Stomach (tissue), 8 donors: ENCODE measurements at regions not wholly inside any gene's neighbourhood (a gene's known extent, or its start where the extent isn't known, plus 50 kb on each side); places are given as distances from the start of the nearest gene placed in this dataset.

Experiments
- DNase-seq, 2 donors: peaks; one replicate each; pipeline versions ENCODE4 v3.0.0 to v3.0.0-alpha.2; 2013 to 2019
- H3K27ac ChIP-seq, 5 donors: fragments of 200-600 bp in 4 of 5; sonication (generic) in 4 of 5; one replicate each; pipeline ENCODE4 v1.5.1; 2013 to 2019; ENCODE audit warnings: mild to moderate bottlenecking in 1 of 5, moderate library complexity in 1 of 5
- H3K27me3 ChIP-seq, 3 donors: fragments of 200-600 bp; sonication (generic); one replicate each; pipeline ENCODE4 v1.5.1; 2017 to 2019; ENCODE audit warnings: mixed run types in 1 of 3
- H3K36me3 ChIP-seq, 4 donors: fragments of 200-600 bp; sonication (generic); 1 replicate in 3 of 4; 2 replicates in 1 of 4; pipeline ENCODE4 v1.5.1; 2016 to 2019
- H3K4me1 ChIP-seq, 4 donors: fragments of 200-600 bp; sonication (generic); one replicate each; pipeline ENCODE4 v1.5.1; 2016 to 2019
- H3K4me3 ChIP-seq, 4 donors: fragments of 200-600 bp; sonication (generic) in 3 of 4; one replicate each; pipeline ENCODE4 v1.5.1; 2016 to 2019; ENCODE audit warnings: mild to moderate bottlenecking in 1 of 4
- H3K9me3 ChIP-seq, 4 donors: fragments of 200-600 bp; sonication (generic); one replicate each; pipeline ENCODE4 v1.5.1; 2016 to 2019
- EP300 ChIP-seq: sonication (generic); formaldehyde crosslinking; IDR thresholded peaks from one replicate; pipeline ENCODE4 v1.6.1; 2017; ENCODE audit warnings: antibody characterized with exemption
- POLR2A ChIP-seq, 4 donors: fragments of 450-650 bp; IDR thresholded peaks; one replicate each; pipeline ENCODE4 v1.6.1; 2016; ENCODE audit warnings: antibody characterized with exemption in 4 of 4, control low read depth in 2 of 4, mild to moderate bottlenecking in 1 of 4, moderate library complexity in 1 of 4
- POLR2AphosphoS5 ChIP-seq, 3 donors: sonication (generic); formaldehyde crosslinking; IDR thresholded peaks; one replicate each; pipeline ENCODE4 v1.6.1; 2016; ENCODE audit warnings: antibody characterized with exemption in 3 of 3
- WGBS, 5 donors: extraction: QIAGEN DNeasy Blood & Tissue Kit in 3 of 5; methylation state at CpG; one replicate each; pipeline versions ENCODE4 v1.1.5 to v1.1.7; 2013 to 2018; 5-methylcytosine and 5-hydroxymethylcytosine counted together
- intact Hi-C: fragments of 100-400 bp; cut with DNase I; formaldehyde crosslinking; loops from one replicate; pipeline ENCODE4 v1.15.1; 2023; ENCODE audit warnings: low total_unique reads
- TF ChIP-seq, protein P1 (sequence below), 7 experiments: fragments of 450-650 bp in 4 of 7; fragments of 200-600 bp in 3 of 7; sonication (generic) in 3 of 7; IDR thresholded peaks; one replicate each; pipeline ENCODE4 v1.5.1; 2016 to 2019; ENCODE audit warnings: antibody characterized with exemption in 7 of 7, control low read depth in 2 of 7, mild to moderate bottlenecking in 1 of 7
- donor health status: healthy with polysubstance abuse.
- donor health status: Bipolar disorder and iron deficiency.
- donor health status: healthy.

DNA sequence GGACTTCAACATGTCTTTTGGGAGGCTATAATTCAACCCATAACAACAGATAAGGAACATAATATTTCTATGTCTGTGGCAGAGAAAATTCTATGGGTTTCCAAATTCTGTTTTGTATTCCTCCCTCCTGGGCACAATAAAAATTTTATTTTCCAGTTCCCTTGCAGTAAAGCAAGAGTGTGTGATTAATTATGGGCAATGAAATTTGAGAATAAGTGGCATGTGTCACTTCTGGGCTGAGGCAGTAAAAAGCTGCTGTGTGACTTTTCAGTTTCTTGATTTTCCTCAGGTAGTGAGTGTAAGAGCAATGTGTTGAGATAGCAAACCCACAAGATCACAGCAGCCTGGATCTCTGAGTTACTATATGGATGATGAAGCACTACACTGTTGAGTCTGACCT is 216.4 kb downstream of the MEIS1 start:
- no peak for DNase-seq
- Histone ChIP-seq H3K36me3 (no peaks in the 10 kb centered on the region), H3K27me3 (peaks cover 0 to 4% (median 0%) of the 10 kb centered on the region in 3 donors), H3K4me3 (no peak overlapping the region), H3K27ac (no peak overlapping the region), H3K9me3 (no peaks in the 10 kb centered on the region), H3K4me1 (no peaks in the 10 kb centered on the region)
- TF ChIP-seq EP300 (no peak), POLR2A (IDR thresholded peaks at IDR 0.05) (no peak), POLR2AphosphoS5 (IDR thresholded peaks at IDR 0.05) (no peak)
- TF ChIP-seq, protein P1, sequence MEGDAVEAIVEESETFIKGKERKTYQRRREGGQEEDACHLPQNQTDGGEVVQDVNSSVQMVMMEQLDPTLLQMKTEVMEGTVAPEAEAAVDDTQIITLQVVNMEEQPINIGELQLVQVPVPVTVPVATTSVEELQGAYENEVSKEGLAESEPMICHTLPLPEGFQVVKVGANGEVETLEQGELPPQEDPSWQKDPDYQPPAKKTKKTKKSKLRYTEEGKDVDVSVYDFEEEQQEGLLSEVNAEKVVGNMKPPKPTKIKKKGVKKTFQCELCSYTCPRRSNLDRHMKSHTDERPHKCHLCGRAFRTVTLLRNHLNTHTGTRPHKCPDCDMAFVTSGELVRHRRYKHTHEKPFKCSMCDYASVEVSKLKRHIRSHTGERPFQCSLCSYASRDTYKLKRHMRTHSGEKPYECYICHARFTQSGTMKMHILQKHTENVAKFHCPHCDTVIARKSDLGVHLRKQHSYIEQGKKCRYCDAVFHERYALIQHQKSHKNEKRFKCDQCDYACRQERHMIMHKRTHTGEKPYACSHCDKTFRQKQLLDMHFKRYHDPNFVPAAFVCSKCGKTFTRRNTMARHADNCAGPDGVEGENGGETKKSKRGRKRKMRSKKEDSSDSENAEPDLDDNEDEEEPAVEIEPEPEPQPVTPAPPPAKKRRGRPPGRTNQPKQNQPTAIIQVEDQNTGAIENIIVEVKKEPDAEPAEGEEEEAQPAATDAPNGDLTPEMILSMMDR (IDR thresholded peaks at IDR 0.05) = no peak
- intact Hi-C loops = no loop called here

DNA sequence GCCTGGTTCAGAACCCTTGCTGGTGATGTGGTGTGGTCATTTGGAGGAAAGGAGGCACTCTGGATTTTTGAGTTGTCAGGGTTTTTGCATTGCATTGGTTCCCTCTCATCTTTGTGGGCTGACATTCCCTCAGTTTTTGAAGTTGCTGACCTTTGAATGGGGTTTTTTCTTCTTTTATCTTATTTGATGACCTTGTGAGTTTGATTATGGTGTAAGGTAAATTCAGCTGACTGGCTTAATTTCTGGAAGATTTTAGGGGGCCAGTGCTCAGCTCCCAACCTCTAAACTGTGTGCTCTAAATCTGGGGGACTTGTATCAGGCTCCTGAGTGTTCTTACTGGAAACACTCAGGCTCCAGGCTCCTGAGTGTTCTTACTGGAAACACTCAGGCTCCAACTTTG is 225.9 kb downstream of the MEIS1 start:
- Histone ChIP-seq H3K27me3 (peaks cover 0 to 7% (median 0%) of the 10 kb centered on the region in 3 donors), H3K4me1 (no peaks in the 10 kb centered on the region), H3K36me3 (no peaks in the 10 kb centered on the region), H3K27ac (no peak overlapping the region), H3K9me3 (peaks cover 0 to 14% (median 10%) of the 10 kb centered on the region in 4 donors), H3K4me3 (no peak overlapping the region)
- TF ChIP-seq EP300 = no peak
- TF ChIP-seq, protein P1 (IDR thresholded peaks at IDR 0.05) = no peak
- TF ChIP-seq POLR2AphosphoS5 (IDR thresholded peaks at IDR 0.05) = no peak
- no peak for TF ChIP-seq POLR2A (IDR thresholded peaks at IDR 0.05)
- intact Hi-C loops = no loop called here
- no peak for DNase-seq

DNA sequence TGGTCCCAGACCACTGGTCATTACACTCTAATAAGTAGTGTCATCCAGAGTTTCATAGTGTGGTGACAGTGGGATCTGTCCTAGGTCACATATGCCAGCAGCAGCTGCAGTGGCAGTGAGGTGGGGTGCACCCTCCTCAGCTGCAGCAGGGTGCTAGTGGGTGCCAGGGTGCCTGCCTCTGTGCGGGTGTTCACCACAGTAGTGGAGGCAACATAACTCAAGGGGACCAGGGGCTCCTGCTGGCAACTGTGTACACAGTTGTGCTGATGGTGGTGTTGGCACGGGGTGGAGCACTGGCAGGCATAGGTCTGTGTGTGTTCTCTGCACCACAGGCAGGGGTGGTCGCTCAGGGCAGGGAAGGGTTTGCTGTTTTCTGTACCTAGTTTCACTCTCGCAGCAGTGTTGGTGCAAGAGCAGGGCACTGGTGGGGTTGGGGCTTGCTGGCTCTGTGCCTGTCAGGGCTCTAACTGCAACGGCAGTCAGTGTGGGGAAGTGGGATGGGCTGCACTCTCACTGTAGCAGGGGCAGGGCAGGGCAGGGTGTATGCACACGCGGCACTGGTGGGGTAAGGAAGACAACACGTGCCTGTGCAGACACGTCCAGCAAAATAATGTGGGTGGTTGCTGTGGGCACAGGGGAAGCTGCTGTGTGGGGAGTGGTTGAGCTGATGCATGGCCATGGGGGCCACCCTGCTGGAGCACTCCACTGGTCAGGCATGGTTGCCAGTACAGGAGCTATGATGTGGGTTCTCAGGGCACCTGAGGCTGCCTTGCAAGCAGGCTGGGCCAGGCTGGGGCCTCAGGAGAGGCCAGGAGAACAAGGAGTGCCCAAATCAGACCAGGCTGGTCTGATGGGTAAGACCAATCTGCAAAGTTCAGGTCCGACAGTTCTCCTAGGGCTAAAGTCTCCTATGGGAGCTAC is 226.6 kb downstream of the MEIS1 start:
- intact Hi-C loops = no loop called here

DNA sequence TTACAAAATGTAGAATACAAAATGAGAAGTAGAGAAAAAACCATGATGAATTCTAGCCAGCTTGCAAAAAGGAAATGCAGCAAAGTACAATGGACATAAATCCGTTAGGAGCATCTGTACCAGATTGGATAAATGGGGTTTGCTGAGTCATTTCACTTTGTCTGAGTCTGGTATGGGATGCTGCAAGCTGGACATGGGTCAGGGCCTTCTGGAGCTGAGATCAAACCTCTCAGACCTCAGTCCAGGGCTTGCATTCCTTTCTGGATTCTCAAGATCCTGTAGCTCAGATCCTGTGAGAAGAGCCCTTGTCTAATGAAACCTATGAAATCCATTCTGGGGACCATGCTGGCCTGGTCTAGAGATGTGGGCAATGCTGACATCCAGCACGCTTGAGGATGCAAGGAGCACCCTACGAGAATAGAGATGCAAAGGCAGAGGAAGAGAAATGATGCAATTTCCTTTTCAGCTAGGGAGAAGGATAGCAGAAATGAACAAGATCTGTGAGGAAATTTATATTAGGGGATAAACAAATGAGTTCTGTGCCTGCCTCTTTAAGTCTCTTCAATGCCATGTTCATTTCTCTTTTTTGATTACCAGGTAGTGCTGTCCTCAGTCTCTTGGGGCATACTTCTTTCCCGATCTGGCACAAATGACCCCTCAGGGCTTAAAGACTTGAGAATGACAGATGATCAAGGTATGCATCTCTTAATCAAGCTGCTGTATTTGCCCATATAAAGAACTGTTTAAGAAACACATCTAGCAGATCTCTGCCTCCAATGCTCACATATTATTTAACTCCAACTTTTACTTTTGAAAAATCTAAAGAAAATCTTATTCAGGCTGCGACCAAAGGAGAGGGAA is 230.4 kb downstream of the MEIS1 start:
- intact Hi-C loops = no loop called here
- Histone ChIP-seq H3K36me3 (no peaks in the 10 kb centered on the region), H3K27ac (no peak overlapping the region), H3K27me3 (peaks cover 0 to 7% (median 0%) of the 10 kb centered on the region in 3 donors), H3K9me3 (no peaks in the 10 kb centered on the region), H3K4me1 (no peaks in the 10 kb centered on the region), H3K4me3 (no peak overlapping the region)
- WGBS, 5 donors = 49 to 74% (median 64%) methylated on average over 5 of the region's 5 CpGs
- no peak for TF ChIP-seq POLR2AphosphoS5 (IDR thresholded peaks at IDR 0.05)
- no peak for TF ChIP-seq POLR2A (IDR thresholded peaks at IDR 0.05)
- TF ChIP-seq, protein P1 (IDR thresholded peaks at IDR 0.05) = no peak
- no peak for TF ChIP-seq EP300
- DNase-seq = no peak

More for the DNA sequence above, 226.6 kb downstream of the MEIS1 start:
- peaks cover 0 to 14% (median 10%) of the 10 kb centered on the region in 4 donors for H3K9me3 ChIP-seq
- H3K27me3 ChIP-seq = peaks cover 0 to 7% (median 0%) of the 10 kb centered on the region in 3 donors
- no peak overlapping the region for H3K27ac ChIP-seq
- no peak for DNase-seq
- H3K36me3 ChIP-seq = no peaks in the 10 kb centered on the region
- no peak overlapping the region for H3K4me3 ChIP-seq
- TF ChIP-seq POLR2AphosphoS5 (IDR thresholded peaks at IDR 0.05) = no peak
- no peak for TF ChIP-seq EP300
- TF ChIP-seq, protein P1 (IDR thresholded peaks at IDR 0.05) = no peak
- no peak for TF ChIP-seq POLR2A (IDR thresholded peaks at IDR 0.05)
- H3K4me1 ChIP-seq = no peaks in the 10 kb centered on the region
- 53 to 72% (median 58%) methylated on average over 9 to 10 of the region's 10 CpGs for WGBS, 5 donors
